ENCODE measurements at regions not wholly inside any gene's neighbourhood (a gene's known extent, or its start where the extent isn't known, plus 50 kb on each side); places are given as distances from the start of the nearest gene placed in this dataset.

- TF ChIP-seq, protein P1, sequence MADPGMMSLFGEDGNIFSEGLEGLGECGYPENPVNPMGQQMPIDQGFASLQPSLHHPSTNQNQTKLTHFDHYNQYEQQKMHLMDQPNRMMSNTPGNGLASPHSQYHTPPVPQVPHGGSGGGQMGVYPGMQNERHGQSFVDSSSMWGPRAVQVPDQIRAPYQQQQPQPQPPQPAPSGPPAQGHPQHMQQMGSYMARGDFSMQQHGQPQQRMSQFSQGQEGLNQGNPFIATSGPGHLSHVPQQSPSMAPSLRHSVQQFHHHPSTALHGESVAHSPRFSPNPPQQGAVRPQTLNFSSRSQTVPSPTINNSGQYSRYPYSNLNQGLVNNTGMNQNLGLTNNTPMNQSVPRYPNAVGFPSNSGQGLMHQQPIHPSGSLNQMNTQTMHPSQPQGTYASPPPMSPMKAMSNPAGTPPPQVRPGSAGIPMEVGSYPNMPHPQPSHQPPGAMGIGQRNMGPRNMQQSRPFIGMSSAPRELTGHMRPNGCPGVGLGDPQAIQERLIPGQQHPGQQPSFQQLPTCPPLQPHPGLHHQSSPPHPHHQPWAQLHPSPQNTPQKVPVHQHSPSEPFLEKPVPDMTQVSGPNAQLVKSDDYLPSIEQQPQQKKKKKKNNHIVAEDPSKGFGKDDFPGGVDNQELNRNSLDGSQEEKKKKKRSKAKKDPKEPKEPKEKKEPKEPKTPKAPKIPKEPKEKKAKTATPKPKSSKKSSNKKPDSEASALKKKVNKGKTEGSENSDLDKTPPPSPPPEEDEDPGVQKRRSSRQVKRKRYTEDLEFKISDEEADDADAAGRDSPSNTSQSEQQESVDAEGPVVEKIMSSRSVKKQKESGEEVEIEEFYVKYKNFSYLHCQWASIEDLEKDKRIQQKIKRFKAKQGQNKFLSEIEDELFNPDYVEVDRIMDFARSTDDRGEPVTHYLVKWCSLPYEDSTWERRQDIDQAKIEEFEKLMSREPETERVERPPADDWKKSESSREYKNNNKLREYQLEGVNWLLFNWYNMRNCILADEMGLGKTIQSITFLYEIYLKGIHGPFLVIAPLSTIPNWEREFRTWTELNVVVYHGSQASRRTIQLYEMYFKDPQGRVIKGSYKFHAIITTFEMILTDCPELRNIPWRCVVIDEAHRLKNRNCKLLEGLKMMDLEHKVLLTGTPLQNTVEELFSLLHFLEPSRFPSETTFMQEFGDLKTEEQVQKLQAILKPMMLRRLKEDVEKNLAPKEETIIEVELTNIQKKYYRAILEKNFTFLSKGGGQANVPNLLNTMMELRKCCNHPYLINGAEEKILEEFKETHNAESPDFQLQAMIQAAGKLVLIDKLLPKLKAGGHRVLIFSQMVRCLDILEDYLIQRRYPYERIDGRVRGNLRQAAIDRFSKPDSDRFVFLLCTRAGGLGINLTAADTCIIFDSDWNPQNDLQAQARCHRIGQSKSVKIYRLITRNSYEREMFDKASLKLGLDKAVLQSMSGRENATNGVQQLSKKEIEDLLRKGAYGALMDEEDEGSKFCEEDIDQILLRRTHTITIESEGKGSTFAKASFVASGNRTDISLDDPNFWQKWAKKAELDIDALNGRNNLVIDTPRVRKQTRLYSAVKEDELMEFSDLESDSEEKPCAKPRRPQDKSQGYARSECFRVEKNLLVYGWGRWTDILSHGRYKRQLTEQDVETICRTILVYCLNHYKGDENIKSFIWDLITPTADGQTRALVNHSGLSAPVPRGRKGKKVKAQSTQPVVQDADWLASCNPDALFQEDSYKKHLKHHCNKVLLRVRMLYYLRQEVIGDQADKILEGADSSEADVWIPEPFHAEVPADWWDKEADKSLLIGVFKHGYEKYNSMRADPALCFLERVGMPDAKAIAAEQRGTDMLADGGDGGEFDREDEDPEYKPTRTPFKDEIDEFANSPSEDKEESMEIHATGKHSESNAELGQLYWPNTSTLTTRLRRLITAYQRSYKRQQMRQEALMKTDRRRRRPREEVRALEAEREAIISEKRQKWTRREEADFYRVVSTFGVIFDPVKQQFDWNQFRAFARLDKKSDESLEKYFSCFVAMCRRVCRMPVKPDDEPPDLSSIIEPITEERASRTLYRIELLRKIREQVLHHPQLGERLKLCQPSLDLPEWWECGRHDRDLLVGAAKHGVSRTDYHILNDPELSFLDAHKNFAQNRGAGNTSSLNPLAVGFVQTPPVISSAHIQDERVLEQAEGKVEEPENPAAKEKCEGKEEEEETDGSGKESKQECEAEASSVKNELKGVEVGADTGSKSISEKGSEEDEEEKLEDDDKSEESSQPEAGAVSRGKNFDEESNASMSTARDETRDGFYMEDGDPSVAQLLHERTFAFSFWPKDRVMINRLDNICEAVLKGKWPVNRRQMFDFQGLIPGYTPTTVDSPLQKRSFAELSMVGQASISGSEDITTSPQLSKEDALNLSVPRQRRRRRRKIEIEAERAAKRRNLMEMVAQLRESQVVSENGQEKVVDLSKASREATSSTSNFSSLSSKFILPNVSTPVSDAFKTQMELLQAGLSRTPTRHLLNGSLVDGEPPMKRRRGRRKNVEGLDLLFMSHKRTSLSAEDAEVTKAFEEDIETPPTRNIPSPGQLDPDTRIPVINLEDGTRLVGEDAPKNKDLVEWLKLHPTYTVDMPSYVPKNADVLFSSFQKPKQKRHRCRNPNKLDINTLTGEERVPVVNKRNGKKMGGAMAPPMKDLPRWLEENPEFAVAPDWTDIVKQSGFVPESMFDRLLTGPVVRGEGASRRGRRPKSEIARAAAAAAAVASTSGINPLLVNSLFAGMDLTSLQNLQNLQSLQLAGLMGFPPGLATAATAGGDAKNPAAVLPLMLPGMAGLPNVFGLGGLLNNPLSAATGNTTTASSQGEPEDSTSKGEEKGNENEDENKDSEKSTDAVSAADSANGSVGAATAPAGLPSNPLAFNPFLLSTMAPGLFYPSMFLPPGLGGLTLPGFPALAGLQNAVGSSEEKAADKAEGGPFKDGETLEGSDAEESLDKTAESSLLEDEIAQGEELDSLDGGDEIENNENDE (IDR thresholded peaks at IDR 0.05; ENCODE audit: insufficient replicate concordance, low read length), result no peak
- no peak for TF ChIP-seq CEBPB (IDR thresholded peaks at IDR 0.05; ENCODE audit: low read depth, low read length)
- TF ChIP-seq BCL11A (IDR thresholded peaks at IDR 0.05; ENCODE audit: low read depth in 2 of 2, low read length in 2 of 2), result no peak
- no peak for TF ChIP-seq RNF2 (IDR thresholded peaks at IDR 0.05; ENCODE audit: borderline replicate concordance, low read depth, low read length, missing control alignments, poor library complexity, severe bottlenecking)
- TF ChIP-seq NANOG (IDR thresholded peaks at IDR 0.05; ENCODE audit: insufficient read depth, low read depth, low read length, poor library complexity, severe bottlenecking), result no peak
- no peak for TF ChIP-seq CHD1 (IDR thresholded peaks at IDR 0.05; ENCODE audit: low read depth, low read length)
Observed at GRCh38 chr17:74020522-74020921, 183.0 kb upstream of the RPL38 start (continued).
